Right renal pelvis (tissue), 4 donors: ENCODE measurements at regions not wholly inside any gene's neighbourhood (a gene's known extent, or its start where the extent isn't known, plus 50 kb on each side); places are given as distances from the start of the nearest gene placed in this dataset.

Source experiments
- DNase-seq, 4 donors: peaks; one replicate each; pipeline ENCODE4 v3.0.0-alpha.2; 2013; ENCODE audit warnings: low read depth in 4 of 4, low spot score in 3 of 4, missing footprints in 1 of 4

DNA sequence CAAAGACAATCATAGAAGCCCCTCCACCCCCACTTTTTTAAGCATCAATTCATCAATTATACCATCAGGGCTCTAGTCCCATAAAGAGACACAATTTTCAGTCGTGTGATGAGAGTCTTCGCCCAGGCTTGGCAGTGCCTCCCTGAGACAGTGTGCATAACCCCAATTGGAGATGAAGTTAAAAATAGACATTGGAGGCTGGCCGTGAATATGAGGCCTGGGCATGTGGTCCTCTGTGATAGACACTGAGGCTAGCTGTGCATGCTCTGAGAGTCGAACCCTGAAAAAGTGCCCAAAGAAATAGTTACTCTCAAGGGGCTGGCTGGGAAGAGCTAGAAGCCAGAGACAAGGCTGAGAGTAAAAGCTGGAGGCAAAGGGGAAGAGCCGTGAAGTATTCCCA, 248.6 kb upstream of the NR4A3 start:
- no peak for DNase-seq

DNA sequence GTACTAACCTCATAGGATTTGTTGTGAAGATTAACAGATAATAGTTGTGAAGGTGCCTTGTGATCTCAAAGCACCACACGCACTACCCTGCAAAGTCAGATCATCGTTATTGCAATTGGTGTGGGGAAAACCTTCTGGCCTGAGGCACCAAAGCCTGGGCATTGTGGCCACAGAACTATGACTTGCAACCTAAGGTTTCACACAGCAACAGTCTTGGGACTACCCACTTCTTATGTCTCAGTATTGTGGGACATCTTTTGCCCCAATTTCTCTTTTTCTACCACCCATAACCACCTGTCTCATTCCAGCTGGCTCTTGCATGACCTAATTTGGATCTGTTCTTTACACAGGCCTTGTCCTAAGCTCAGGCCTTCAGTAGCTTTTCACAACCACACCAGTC, 247.8 kb upstream of the NR4A3 start:
- no peak for DNase-seq

DNA sequence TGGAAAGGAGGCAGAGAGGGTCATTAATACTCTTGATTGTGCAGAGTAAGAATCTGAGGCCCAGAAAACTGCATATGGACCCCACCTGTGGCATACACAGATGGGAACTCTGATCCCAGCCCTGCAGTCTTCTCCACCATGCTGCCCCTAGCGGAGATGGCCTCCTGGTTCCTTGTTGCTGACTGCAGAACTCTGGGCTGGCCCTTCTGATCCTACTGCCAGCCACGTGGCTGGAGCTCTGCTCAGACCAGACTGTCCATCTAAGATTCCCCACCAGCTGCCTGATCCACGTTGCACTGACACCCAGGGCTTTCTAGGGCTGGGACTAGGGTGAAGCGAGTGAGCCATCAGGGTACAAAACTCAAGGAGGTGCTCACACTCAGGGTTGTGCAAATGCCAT, 245.7 kb upstream of the NR4A3 start:
- DNase-seq, result no peak

DNA sequence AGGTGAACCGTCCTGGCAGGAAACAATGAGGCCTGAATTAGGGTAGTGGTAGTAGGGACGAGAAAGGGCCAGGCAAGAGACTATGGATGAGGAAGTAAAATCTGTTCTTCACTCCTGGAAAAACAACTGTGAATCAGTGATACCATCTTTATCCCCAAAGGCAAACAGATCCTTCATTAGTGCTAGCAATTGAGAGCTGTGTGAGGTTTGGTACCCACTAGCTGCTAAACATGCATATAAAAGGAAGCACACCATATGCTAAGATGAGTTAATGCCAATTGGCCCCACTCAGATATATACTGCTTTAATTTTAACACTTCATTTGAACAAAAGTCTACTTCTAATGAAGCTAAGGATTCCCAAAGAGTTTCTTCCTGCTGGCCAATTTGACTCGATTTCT, 244.8 kb upstream of the NR4A3 start:
- DNase-seq, result no peak

DNA sequence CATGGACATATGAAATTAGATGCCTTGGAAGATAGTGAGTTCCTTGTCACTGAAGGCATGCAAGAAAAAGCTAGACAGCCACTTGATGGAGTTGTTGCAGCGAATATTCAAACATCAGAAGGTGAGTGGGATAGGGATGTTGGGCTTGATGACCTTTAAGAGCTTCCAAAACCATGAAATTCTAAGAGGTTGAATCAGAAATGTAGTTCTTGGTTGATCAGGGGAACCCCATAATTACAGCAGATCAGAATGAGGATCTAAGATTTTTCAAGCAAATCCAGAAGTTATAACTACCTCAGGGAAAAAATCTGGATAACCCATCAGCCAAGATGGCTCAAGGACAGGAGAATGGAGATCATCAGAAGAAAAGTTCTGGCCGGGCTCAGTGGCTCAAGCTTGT, 244.3 kb upstream of the NR4A3 start:
- DNase-seq, result no peak

DNA sequence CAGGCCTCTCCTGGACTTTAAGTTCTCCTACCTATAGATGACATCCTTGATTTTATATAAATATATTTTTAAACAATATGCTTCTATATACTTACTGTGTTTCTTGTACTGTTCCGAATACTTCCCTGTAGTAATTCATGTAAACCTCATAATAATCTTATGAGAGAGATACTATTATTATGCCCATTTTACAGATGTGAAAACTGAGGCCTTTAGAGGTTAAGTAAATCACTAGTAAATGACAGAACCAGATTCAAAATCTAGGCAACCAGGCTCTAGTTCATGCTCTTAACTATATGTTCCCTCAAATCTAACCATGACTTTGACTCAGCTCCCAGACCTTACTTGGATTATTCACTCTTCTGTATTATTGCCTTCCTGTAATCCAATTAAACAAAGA, 243.0 kb upstream of the NR4A3 start:
- no peak for DNase-seq

DNA sequence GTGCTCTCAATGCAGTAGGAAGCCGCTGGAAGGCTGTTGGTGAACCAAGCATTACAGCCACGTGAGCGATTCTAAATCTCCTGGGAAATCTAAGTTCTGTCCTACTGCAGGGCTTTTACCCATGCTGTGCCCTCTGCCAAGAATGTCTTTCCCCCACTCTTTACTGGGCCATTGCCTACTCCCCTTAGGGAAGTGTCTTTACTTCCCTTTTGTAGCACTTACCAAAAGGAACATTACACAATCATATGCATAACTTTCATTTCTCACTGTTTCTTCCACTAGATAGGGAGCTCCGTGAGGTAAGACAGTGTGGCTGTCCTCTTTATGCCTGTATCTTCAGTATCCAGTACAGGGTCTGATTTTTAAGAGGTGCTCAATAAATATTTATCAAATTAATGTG, 241.7 kb upstream of the NR4A3 start:
- no peak for DNase-seq

DNA sequence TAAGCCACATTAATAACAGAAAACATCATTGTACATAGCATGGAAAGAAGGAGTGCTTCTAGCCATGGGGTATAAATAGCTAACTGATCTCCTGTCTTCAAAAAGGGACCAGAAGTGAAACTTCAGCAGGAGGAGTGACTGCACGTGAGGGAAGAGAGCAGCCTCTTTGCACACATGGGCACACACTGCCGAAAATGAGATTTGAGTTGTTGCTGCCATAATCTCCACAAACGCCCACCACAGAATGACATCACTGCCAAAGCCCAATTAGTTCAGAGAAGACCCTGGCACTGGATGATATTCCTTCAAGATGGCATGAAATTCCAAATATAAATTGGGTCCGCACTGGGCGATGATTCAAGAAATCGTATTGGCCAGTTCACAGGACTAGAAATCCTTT, 238.9 kb upstream of the NR4A3 start:
- DNase-seq, result no peak

DNA sequence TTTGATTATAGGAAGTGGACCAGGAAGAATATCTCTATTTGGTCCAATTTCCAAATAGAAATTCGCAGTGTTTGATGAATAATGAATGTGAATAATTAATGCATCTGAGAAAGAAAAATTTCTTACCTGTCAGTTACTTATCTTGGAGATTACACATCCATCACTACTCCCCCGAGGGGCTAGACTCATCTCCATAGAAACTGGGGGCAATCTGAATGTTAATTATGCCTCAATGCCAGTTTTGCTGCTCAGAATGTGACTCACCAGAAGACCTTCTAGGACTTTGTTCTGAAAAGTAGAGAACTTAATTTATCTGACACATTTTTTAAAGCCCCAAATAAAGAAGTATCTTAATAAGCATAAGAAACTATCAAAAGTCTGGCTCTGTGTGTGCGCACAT, 233.4 kb upstream of the NR4A3 start:
- DNase-seq, result no peak

DNA sequence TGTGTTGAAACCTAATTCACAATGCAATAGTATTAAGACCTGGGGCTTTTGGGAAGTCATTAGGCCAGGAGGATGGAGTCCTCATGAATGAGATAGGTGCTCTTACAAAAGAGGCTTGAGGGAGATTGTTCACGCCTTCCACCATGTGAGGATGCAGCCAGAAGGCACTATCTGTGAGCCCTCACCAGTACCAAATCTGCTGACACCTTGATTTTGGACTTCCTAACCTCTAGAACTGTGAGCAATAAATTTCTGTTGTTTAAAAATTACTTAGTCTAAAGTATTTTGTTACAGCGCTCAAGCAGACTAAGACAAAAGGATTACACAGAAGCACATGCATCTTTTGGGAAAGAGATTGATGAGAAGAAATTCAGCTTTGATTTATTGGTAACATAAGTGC, 232.9 kb upstream of the NR4A3 start:
- no peak for DNase-seq

DNA sequence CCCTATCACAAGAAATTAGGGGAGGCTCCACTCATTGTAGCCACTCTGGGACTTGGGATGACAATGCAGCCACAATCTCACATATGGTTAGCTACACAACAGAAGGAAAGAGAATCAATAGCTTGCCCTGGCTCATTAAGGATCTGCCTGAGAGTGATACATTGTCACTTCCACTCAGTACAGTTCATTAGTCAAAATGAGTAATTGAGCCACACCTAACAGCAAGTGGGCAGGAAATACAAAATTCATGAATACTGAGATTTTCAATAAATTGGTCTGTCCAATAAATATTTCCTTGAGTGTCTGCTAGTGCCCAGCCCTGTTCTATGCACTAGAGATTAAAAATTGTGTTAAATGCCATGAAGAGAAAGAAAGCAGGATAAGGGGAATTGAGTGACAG, 231.3 kb upstream of the NR4A3 start:
- DNase-seq, result no peak

DNA sequence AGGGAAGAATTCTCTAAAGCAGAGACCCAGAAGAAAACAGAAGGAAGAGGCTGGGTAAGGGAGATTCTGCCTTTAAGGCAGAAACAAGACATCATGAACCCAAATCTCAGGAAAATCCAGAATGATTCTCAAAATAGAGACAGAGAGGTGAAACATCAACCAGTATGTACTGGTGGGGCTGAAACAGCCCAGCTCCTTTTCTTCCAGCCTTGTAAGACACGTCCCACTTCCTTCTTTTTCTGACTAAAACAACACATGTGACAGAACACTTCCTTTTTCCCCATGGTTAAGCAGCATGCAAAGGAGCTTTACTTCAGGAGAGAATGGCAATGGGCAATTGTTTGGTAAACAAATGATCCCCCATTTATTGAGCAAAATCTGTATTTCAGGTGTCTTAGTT, 230.8 kb upstream of the NR4A3 start:
- no peak for DNase-seq

DNA sequence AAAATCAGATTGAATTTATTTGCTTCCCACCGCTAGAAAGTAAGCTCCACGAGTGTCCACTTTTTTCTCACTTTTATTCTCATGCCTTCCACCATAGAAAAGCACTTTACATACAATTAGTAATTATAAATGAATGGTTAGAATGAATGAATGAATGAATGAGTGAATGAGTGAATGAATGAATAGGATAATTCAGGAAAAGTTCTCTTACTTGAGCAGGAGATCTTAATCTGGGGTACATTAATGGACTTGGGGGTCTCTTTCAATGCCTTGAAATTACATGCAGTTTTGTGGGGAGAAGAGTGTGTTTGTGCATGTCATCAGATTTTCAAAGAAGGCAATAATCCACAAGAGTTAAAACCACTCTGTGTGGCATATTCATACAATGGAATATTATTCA, 229.9 kb upstream of the NR4A3 start:
- DNase-seq, result no peak

DNA sequence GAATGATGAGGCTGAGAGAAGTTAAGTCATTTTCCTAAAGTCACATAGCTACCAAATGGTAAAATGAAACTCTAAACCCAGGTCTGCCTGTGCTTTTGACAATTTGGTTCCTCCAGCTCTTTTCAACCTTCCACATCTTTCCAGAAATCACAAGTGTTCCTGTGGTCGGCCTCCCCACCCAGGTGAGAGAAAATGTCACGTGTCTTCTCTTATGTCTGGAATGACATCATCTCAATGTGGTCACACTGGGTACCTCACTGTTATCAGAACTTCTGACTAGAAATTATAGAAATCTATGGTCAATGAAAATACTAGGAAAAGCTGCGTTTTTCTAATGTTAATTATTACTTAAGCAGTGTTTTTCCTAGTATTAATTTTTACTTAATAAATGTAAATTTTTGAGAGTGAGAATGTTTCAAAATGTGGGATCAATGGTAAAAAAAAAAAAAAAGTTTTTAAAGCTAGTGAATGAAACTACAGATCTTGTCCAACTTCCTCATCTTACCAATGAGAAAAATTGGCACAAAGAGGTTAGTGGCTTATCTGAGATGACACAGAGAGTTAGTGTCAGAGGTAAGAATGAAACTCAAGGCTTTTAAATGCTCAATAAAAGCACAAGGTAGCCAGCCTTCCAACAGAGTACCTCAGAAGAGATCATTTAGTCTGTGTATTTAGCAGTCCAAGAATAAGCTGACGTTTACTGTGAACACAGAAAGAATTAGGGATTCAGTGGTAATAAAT, 228.7 kb upstream of the NR4A3 start:
- no peak for DNase-seq

DNA sequence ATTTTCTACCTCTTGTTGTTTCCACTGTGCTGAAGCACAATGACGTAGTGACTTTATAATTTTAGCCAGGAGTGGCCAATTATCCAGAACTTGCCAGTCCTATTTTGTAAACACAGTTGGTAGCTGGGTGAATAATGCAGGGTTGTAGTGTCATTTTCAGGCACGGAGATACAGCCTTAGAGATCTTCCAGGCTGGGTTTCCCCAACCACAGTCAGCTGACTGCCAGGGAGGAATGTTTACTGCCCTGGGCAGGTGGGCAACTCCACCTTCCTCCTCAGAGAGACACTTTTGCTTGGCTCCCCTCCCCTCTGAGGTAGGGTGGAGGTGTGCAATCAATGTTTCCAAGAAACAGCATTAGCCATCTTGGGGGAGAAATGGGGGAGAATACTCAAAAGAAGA, 228.1 kb upstream of the NR4A3 start:
- DNase-seq, result no peak

DNA sequence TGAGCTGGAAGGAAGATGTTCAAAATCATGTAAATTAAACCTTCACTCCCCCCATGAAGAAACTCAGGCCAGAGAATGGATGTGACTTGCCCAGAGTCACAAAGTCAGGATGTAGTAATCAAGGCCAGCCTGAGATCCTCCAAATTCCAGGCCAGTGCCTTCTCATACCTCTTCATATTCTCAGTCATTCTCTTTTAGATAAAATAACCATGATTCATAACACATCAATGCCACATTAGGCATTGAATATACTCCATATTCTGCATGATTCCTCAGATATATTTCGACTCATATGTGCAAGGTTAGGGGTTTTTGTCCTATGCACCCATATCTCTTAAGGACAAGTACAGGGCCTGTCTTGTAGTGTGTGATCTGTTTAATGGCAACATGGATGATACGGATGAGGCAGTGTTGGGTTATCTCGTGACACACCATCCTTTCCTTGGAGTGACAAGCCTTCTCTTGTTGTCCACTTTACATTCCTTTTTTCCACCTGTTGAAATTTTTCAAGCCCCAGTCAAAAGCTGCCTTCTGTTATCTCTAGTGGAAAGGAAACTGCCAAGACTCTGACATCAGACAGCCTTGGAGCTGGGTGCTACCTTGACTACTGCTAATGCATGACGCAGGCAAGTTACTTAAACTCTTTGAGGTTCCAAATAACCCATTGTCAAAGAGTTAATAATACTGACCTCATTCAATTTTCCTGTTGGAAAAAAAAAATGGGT, 227.5 kb upstream of the NR4A3 start:
- DNase-seq, result no peak

DNA sequence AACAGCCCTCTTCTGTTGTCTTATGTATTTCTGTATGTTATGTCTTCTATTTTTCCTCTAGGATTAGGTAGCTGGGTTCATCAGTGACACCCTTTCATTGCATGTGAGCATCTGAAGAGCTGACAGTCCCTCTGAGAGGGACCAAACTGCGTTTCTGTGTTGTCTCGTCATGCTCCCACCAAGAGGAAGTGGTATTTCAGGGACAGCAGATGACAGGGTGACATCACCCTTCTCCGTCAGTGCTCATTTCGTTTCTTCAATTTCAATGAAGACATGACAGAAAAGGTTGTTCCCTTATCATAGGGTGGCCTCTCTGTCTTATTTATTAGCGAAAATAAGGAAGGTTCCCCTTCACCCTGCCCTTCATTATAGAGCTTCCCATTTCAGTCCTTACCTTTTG, 225.9 kb upstream of the NR4A3 start:
- DNase-seq, result no peak

DNA sequence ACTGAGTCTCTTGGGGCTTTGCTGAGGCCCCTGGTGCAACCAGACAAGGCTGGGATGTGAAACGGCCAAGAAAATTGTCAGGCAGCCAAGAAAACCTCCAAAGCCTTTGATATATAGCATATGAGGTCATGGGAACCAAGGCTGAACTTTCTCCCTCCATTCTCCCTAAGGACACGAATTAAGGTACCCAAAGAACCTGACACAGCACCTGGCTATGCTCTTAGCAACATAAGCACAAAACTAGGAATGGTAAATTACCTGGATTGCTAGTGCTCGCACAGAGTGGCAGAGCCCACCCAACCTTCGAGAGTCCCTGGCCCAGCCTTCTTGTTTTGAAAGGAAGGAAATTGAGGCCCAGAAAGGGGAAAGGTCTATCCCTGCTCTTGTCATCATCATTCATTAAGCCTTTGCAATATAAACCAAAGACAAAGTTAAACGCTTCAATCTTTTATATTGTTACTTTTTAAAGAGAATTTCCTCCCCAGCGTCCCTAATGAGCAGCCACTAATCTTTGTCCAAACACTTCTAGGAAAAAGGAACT, 220.0 kb upstream of the NR4A3 start:
- peak; percentile 49 to 69 (median 56) for DNase-seq

DNA sequence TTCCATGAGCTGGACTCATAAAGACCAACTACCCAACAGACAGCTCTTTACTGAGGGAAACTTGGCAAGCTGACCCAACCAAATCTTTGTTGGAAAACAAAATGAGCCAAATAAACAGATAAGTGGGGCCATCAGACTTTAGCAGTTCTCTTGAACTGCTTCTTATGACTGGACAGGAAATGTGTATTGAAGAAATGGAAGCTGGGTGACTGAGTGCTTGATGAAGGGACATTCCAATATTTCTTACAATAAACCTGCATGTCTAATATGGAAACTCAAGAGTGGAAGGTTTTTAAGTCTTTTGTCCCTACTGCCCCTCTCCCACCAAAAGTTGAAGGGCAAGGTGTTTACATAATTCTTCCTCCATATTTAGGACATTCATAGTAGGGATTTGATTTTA, 218.8 kb upstream of the NR4A3 start:
- no peak for DNase-seq

DNA sequence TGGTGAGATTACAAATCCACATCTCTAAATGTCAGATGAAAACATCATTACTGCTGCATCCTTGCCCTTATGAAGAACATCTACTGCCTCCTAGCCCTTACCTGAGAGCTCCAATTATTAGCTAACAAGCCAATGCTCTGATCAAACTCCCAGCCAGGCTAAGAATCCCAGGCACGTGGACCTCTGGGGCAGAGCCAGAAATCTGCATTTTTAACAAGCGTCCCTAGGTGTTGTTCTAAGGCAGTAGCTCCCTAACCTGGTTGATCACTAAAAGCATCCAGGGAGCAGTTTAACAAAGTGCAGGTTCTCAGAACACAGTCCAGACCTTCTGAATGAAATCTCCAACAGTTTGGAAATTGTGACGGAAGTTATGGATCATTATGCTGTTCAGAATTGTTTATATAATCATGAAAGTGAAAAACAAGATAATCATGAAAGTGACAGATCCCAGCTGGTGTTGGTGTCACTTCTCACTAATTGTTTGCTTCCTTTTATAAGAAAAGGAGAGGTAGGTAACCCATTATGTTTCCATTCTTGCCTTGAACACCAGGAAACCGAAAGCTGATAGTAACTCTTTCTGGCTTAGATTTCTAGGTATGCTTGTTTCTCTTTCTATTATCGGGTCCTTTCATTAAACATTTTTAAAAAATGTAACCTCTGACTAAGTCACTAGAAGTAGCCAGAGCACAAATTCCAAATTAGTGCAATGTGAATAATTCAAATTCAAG, 216.5 kb upstream of the NR4A3 start:
- no peak for DNase-seq

DNA sequence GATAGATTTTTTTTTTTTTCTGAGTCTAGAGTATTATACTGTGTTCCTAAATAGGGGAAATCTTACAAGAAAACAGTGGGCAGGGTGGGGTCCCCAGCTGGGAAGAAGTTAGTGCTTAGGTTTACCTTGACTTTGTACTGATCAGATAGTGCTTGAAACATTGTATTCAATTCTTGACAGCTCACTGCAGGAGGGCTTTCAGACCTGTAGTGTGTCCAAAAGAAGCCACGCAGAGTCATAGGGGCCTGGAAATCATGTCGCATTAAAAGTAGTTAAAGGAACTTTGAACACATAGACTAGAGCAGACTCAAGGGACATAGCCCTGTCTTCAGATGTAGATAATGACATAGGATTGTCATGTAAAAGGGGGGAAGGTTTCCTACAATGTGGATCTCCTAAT, 215.4 kb upstream of the NR4A3 start:
- DNase-seq, result no peak

DNA sequence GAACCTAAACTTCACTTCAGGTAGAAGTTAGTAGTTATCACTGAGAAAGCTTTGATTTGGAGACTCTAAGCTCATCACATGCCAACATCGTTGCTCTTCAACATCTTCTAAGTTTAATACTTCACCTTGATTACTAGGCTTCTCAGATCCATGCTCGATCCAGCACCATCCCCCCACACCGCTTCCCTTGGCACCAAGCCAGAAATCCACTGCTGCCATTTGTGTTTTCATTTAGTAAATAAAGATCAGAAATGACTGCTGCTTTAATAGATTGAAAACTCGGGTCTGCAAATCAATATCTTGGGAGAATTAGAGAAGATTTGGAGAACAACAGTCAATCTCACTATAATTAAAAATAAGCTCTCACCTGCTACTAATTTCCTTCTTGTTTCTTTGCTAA, 214.7 kb upstream of the NR4A3 start:
- DNase-seq, result no peak
